PFSK-1 (cell line): ENCODE measurements at regions not wholly inside any gene's neighbourhood (a gene's known extent, or its start where the extent isn't known, plus 50 kb on each side); places are given as distances from the start of the nearest gene placed in this dataset.

Experiments
- FOXP2 ChIP-seq: optimal IDR thresholded peaks from 2 replicates; pipeline ENCODE3; 2011; ENCODE audit warnings: borderline replicate concordance, control low read depth, inconsistent platforms; ENCODE audit not compliant: insufficient read depth; ENCODE audit errors: extremely low read length, extremely low read depth
- POLR2AphosphoS5 ChIP-seq: IDR thresholded peaks from 2 replicates; pipeline ENCODE4 v1.6.1; 2012; ENCODE audit warnings: low read depth, mild to moderate bottlenecking, control low read depth, low read length, moderate library complexity
- REST ChIP-seq, 2 experiments: IDR thresholded peaks; 2 replicates each; pipeline versions ENCODE4 v1.6.1 to v1.8.0; 2011 to 2012; ENCODE audit warnings: low read depth in 2 of 2, low read length in 2 of 2, control low read depth in 1 of 2, inconsistent platforms in 1 of 2, mild to moderate bottlenecking in 1 of 2, moderate library complexity in 1 of 2; ENCODE audit not compliant: insufficient read depth in 1 of 2
- SIN3A ChIP-seq: IDR thresholded peaks from 2 replicates; pipeline ENCODE4 v1.6.1; 2012; ENCODE audit warnings: mild to moderate bottlenecking, low read length, moderate library complexity, borderline replicate concordance; ENCODE audit not compliant: insufficient read depth
- TAF1 ChIP-seq: IDR thresholded peaks from 2 replicates; pipeline ENCODE4 v1.6.1; 2012; ENCODE audit warnings: low read length, control low read depth, borderline replicate concordance; ENCODE audit not compliant: insufficient read depth

DNA sequence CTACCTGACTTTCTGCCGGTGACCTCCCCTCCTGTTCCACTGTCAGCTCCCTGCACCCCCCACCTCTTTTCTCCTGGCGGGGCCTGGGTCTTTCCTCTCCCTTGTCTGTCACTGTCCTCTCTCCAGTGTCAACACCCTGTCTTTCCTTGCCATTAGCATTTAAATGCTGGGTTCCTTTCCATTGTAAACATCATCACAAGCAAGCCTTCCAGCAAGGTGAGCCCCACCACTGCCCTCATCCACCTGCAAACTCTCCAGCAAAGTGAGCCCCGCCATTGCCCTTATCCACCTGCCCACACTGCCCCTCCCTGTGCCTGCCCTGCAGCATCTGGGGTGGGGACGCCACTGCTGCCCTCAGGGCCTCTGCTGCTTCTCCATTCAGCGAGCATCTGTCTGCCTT is 195.0 kb downstream of the ENGASE start:
- TF ChIP-seq FOXP2, result no peak
- TF ChIP-seq REST (IDR thresholded peaks at IDR 0.05; ENCODE audit: insufficient read depth in 1 of 2, low read depth in 2 of 2, low read length in 2 of 2), result no peak
- no peak for TF ChIP-seq SIN3A
- TF ChIP-seq TAF1, result no peak
- no peak for TF ChIP-seq POLR2AphosphoS5

- TF ChIP-seq SIN3A (no peak), POLR2AphosphoS5 (no peak), TAF1 (no peak), FOXP2 (no peak), REST (IDR thresholded peaks at IDR 0.05; ENCODE audit: insufficient read depth in 1 of 2, low read depth in 2 of 2, low read length in 2 of 2) (no peak)
Observed at GRCh38 chr17:79263191-79263590, 188.6 kb downstream of the ENGASE start.

DNA sequence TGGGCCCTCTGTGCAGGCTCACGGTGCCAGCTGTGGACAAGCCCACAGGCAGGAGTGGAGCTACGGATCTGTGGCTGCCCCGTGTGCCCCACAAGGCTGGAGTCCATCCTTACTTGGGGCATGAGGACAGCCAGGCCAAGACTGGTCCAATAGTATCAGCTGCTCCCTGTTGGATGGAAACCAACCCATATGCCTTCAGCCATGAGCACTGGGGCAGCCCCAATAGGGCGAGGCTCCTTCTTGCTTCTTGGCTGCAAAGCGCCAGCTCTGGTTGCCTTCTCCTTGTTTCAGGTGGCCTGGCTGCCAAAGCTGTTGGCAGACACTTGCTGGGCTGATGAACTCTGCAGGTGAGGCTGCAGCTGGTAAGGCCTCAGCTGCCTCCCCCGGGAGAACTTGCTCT is 188.0 kb downstream of the ENGASE start:
- TF ChIP-seq POLR2AphosphoS5, result no peak

GRCh38 chr17:79261355-79262072 is 186.9 kb downstream of the ENGASE start:
- TF ChIP-seq SIN3A, result no peak
- TF ChIP-seq REST (IDR thresholded peaks at IDR 0.05; ENCODE audit: insufficient read depth in 1 of 2, low read depth in 2 of 2, low read length in 2 of 2), result no peak

GRCh38 chr17:79258843-79259242 is 184.2 kb downstream of the ENGASE start:
- no peak for TF ChIP-seq REST (IDR thresholded peaks at IDR 0.05; ENCODE audit: insufficient read depth in 1 of 2, low read depth in 2 of 2, low read length in 2 of 2)
- no peak for TF ChIP-seq TAF1
- no peak for TF ChIP-seq POLR2AphosphoS5
- no peak for TF ChIP-seq FOXP2
- TF ChIP-seq SIN3A, result no peak
